22Rv1 (cell line): ENCODE measurements at regions not wholly inside any gene's neighbourhood (a gene's known extent, or its start where the extent isn't known, plus 50 kb on each side); places are given as distances from the start of the nearest gene placed in this dataset.

Source experiments
- H3K27ac ChIP-seq: fragments of 450-650 bp; 2 replicates; pipeline ENCODE4 v1.5.1; 2017
- ZFX ChIP-seq: fragments of 450-650 bp; IDR thresholded peaks from 2 replicates; pipeline ENCODE4 v1.6.1; 2017; ENCODE audit warnings: antibody characterized with exemption, borderline replicate concordance
- TF ChIP-seq, protein P1 (sequence below): fragments of 450-650 bp; IDR thresholded peaks from 2 replicates; pipeline ENCODE4 v1.5.1; 2017; ENCODE audit warnings: mild to moderate bottlenecking

GRCh38 chr7:35342786-35343185 lies 88.9 kb upstream of the TBX20 start:
- TF ChIP-seq, protein P1, sequence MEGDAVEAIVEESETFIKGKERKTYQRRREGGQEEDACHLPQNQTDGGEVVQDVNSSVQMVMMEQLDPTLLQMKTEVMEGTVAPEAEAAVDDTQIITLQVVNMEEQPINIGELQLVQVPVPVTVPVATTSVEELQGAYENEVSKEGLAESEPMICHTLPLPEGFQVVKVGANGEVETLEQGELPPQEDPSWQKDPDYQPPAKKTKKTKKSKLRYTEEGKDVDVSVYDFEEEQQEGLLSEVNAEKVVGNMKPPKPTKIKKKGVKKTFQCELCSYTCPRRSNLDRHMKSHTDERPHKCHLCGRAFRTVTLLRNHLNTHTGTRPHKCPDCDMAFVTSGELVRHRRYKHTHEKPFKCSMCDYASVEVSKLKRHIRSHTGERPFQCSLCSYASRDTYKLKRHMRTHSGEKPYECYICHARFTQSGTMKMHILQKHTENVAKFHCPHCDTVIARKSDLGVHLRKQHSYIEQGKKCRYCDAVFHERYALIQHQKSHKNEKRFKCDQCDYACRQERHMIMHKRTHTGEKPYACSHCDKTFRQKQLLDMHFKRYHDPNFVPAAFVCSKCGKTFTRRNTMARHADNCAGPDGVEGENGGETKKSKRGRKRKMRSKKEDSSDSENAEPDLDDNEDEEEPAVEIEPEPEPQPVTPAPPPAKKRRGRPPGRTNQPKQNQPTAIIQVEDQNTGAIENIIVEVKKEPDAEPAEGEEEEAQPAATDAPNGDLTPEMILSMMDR: no peak
- no peak for TF ChIP-seq ZFX
- H3K27ac ChIP-seq: no peak overlapping the region

DNA sequence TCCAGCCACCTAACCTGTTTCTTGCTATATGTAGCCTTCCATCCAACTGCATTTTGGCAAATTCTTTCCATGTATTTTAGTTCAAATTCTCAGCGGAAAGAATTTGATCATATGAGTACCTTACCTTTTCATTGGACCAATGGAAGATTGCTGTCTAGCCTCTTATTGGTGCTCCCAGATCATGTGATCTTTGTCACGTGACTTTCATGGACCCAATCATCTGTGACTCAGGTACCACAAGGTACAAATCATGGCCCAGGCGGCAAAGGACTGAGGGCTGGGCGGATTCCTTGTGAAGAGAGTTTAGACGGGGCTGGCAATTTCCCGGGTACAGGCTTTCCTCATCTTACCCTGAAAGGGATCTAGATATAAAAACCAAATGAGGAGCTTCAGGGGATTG lies 85.9 kb upstream of the TBX20 start:
- TF ChIP-seq, protein P1: no peak
- TF ChIP-seq ZFX: no peak
- H3K27ac ChIP-seq: no peak overlapping the region

DNA sequence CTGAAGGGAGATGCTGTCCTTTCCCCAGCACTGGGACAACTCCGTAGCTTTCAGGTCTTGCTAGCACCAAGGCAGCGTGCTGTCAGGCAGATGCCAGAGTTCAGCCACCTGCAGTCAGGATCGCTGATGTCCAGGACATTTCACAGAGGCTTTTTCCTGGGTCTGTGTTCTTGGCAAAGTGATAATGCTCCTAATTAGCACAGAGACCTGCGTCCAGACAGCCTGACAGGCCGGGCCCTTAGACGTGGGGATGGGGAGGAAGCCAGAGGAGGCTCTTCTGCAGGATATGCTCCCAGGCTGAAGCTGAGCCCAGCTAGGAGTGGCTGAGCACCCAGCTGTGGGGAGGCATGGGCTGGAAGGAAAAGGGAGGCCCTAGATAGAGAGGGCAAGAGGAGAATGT lies 82.5 kb upstream of the TBX20 start:
- no peak for TF ChIP-seq ZFX
- TF ChIP-seq, protein P1: no peak
- no peak overlapping the region for H3K27ac ChIP-seq

DNA sequence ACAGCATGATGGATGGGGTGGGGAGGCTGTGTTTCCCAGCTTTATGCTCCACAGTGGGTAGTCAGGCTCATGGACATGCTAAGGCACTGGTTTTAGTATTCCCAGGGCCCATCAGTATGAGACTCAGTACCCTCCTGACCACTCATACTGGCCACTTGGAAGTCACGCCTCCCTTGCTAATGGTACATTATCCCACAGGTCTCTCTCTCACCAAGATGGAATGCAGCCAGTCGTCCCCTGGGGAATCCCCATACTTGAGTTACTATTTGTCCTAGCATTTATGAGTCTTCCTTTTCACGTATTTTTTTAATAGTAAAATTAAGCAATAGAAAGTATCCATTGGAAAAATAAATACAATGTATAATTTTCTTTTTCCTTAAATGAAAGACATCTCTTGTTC lies 80.6 kb upstream of the TBX20 start:
- TF ChIP-seq, protein P1: no peak
- no peak for TF ChIP-seq ZFX

DNA sequence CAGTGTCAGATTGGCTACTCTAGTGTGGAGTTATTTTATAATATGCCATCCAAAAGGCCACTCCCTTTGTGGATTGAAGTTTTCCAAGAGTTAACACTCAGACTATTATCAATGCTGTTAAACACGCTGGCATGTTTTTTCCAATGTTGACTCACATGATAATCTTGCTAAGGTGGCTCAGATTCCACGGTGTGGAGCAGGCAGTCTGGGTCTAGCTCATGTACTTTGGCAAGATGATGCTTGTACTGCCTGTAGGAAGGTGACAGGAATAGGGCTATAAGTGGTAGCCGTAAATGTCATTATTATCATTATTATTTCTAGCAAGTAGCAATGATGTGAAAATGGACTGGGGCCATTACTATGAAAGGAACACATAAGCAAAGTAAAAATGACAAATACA lies 79.4 kb upstream of the TBX20 start:
- no peak overlapping the region for H3K27ac ChIP-seq
- no peak for TF ChIP-seq ZFX
- TF ChIP-seq, protein P1: no peak

More for the DNA sequence above, 80.6 kb upstream of the TBX20 start:
- H3K27ac ChIP-seq: no peak overlapping the region

DNA sequence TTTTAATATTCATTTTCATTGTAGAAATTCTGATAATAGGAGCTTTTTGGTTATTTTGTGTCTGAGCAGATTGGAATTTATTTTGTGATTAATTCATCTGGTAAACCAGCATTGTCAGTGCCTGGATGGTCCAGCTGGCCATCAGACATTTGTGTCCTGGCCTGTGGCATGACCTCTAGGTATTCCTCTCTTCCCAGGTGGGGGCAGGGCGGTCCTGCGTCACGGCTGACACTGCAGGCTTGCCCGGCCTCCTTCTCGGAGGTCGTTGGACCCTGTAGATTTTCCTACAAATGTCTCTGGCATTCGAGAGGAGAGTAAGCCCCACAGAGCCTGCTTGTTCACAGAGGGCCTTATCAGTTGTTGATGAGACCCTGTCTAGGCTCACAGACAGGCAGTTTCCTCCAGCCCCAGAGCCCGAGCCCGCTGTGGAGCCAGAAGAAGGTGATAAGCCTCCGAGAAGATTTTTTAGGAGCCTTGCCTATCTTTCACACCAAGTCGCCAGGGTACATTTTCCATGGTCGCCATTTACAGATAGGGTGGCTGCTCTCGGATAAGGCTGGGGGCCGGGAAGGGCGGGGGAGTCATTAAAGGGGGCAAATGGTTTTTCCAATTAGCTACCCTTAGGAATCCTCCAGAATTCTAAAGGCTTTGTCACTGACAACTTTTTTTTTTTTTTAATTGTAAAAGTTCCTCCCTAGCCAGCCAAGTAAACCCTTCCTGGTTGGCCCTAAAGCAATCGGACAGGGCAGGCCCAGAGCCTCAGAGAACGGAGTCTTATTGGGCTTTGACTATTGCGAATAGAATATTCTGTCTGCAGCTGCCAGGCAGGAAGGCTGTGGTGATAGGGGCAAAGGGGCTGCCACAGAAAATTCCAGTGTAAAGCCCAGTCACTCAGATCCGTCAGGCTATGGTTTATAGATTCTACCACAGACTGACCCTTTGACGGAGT lies 78.1 kb upstream of the TBX20 start:
- TF ChIP-seq, protein P1: no peak
- no peak for TF ChIP-seq ZFX
- H3K27ac ChIP-seq: no peak overlapping the region

DNA sequence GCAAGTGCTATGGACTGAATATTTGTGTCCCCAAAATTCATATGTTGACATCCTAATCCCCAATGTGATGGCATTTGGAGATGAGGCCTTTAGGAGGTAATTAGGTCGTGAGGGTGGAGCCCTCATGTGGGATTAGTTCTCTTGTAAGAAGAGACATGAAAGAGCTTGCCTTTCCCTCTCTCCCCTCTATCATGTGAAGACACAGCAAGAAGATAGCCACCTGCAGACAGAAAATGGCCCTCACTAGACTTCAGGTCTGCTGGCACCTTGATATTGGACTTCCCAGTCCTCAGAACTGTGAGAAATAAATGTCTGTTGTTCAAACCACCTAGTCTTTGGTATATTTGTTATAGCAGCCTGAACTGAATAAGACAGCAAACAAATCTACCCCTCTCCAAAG lies 75.1 kb upstream of the TBX20 start:
- no peak overlapping the region for H3K27ac ChIP-seq
- no peak for TF ChIP-seq ZFX
- TF ChIP-seq, protein P1: no peak
